Right forelimb (tissue), 1 donor: ENCODE measurements at regions not wholly inside any gene's neighbourhood (a gene's known extent, or its start where the extent isn't known, plus 50 kb on each side); places are given as distances from the start of the nearest gene placed in this dataset.

Experiments used
- DNase-seq: peaks from one replicate; pipeline ENCODE4 v3.0.0-alpha.2; 2018

DNA sequence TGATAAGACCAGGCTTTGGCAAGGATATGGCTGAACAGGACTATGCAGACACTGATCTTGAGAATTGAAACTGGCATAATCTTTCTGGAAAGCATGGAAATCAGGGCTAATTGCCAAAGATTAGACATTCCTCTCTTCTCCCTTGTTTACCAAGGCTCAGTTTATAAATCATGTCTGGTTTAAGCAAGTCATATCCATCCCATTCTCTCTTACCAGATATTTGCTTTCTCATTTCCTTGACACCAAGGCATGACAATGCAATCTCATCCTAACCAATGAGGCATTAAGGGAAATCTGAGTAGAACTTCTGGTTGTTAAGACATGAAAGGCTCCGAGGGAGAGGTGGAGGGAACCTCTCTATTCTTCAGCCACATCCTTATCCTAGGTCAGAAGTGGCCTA, 110.3 kb upstream of the CEP85L start:
- DNase-seq: no peak

DNA sequence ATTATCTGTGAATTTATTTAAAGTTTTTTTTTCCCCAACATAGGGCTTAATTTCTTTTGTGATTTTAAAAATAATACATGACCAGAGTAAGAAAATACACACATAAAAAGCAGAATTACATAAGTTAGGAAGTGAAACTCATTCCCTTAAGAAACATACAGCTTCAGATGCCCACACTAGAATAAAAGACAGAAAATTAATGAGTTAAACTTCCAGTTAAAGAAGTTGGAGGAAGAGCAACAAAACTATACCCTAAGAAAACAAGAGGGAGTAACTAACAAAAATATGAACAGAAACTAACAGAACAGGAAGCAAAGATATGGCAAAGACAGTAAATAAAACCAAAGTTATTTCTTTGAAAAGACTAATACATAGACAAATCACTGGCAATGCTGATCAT, 107.6 kb upstream of the CEP85L start:
- DNase-seq: no peak

DNA sequence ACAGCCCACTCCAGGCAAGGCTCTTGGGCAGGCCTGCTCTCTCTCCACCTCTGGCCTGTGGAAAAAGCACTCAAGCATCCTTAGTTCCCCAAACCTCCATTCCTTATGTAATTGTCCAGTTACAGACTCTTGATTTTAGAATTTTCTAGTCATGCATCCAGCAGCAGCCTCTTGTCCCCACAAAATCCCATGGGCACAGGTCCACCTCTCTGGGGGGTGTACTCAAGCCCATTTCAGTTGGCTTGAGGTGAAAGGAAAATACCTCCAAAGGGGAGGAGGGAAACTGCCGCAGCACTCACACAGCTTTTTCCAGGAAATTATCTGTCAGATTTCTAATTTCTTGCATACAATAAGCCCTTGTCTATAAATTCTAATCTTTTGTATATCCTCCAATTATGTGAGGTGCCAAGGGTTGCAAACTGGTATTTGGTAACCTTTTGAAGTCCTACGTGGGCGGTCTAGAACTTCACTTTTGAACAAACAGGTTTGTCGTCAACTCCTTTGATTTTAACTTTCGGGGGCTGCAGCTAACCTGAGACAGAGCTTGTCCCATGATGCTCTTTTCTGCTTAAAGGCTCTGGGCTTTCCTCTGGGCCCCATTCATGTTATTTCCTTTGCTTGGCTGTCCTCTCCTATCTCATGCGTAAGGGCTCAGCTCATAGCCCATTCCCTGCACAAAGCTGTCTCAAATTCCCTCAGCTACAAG, 104.7 kb upstream of the CEP85L start:
- DNase-seq: no peak

DNA sequence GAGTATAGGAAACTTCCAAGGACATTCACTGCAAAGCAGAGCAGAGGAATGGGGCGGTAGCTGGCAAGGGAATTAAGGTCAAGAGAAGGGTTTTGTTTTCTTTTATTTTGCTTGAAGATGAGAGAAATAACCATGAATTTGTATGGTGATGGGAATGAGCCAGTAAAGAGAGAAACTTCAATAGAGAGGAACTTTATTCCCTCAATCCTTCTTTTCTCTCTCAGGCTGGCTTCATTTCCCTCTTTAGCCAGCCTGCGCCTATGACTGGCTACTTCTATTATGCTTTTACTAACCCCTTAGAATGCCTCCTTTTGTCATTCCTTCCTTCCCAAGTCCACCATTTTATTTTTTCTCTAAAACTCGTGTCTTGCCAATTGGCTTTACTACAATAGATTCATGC, 101.4 kb upstream of the CEP85L start:
- DNase-seq: no peak

DNA sequence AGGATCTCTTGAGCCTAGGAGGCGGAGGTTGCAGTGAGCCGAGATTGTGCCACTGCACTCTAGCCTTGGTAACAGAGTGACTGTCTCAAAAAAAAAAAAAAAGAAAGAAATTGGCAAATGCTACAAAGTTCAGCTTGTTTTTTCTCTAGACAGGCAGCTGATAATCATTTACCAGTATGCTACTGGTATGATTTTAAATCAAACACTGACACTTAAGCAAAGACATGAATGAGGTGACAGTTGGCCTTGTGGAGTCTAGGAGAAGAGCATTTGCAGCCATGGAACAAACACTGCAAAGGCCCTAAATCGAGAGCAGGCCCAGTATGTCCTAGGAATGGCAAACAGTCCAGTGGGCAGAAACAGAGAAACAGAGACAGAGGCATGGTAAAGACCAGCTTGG, 99.7 kb upstream of the CEP85L start:
- DNase-seq: no peak

DNA sequence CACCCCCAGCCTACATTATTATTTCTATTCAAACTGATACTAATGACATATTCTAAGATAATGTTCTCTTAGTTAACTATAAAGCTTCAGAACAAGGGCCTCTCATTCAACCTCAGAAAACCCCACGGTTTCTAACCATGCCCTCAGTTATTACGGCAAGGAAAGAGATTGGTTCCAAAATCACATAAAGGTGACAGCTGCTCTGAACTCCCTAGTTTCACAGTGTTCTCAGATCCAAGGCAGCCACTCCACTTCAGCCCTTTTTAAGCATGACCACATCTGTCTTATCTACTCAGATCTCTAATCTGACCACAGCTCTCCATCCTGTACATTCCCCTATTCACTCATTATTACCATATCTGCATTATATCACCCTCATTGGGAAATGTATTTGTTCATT, 98.8 kb upstream of the CEP85L start:
- no peak for DNase-seq

DNA sequence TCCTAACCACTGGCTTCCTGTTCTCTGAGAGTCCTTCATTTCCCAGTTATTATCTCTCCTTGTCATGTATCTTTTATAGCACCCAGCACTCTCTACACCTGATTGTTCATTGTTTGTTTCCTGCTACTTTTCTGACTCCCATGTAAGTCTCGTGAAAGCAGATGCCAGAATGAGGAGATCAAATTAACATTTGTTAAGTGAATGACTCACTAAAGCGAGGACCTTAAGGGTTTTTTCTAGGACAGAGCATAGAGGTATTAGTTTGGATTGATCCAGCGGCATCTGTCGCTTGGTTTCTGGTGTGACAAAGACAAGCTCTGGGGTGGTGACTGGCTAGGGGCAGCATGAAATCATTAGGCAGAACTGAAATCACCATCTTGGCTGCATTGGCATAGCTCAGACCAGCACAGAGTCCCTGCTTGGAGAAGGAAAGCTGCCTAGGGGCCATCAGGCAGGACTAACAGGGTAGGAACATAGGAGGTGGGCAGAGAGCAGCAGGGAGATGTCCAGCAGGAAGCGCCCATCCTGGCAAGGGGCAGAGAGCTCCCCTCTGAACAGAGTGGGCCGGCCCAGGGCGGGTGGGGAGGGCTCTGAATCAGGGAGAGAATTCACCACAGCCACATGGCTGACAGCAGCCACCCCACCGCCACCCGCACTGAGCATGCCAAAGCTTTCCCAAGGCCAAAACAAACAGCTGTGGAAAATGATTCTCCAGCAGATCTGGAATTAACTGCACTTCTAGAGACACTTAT, 97.1 kb upstream of the CEP85L start:
- peak; percentile 81 for DNase-seq

DNA sequence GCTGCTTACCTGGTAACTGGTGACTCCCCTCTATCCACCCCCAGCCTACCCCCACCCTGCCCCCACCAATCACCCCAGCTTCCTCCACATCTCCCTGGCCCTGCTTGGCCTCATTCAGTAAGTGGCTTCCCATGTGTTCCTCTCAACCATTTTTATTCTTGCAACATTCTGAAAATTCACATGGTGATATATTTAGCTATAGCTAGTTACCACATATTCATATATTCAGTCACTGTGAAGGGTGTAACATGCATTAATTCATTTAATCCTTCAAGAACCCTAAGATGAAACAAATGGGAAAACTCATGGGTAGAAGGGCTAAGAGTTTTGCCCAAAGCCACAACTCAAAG, 95.4 kb upstream of the CEP85L start:
- DNase-seq: no peak

DNA sequence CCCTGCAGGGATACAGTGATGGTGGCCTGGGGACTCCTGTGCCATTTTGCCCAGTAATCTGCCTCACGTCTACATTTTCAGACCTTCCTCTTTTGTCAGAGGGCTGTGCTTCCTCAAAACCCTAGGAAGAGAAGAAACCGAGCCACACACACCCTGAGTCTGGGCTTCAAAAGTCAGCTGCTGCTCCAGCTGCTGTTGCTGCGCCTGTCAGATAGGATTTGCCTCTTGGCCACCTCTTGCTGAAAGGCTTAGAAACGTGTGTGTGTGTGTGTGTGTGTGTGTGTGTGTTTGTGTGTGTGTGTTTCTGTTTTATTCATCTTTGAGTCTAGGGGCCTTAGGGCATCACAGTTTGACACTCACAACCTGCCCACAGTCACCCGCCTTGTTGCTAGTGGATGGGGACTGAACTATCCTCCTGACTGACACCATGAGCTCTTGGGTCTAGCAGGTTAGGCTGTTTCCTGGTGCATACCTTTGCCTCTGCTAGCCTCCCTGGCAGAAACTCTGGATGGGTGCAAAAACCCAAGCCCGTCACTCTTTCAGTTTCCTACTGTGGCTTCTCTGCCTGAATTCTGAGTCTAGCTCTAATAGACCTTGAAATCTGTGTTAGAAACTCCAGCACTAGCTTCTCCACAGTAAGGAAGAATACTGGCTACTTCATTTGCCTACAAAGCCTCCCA, 94.9 kb upstream of the CEP85L start:
- peak; percentile 51 for DNase-seq

DNA sequence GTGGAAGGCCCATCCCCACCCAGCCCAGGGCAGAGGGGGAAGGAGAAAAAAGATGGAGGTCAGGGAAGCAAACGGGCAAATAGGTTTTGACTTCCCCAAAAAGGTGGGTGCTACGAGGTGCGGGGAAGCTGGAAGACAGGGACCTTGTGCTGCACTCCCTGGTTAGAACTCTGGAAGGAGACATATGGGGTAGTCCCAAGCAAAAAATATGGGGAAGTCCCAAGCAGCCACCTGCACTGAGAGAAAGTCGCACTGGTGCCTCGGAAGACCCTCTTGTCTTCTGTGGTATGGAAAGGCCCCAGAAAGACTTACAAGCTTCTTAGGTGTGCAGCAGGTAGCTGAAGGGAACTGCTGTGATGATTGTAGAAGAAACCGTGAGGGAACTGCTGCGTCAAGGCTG, 93.8 kb upstream of the CEP85L start:
- DNase-seq: no peak

DNA sequence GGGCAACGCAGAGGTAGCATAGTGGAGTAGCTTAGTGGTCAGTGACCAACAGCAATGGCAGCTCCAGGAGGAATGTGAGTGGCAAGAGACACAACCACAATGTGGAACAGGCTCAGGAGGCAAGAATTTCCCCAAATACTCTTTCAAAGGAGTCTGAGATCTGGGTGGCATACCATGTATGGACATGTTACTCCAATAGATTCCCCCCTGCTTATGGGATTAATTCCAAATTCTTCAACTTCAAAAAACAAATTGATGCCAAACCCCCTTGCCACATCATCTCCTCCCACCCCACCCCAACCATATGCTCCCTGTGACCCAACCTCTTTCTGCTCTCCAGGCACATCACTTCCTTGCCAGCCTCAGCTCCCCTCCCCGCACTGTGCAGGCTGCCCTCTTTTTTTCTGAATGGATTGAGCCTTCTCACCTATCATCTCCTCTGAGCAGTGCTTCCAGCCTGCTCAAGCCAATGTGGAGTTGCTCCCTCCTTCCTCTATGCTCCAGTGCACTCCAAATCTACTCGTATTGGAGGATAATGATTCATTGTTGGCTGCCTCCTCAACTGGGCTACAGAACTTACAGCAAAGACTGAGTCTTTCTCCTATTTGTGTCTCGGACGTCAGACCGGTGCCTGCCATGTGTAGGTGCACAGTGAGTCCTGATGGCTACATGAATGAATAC, 93.0 kb upstream of the CEP85L start:
- DNase-seq: no peak

DNA sequence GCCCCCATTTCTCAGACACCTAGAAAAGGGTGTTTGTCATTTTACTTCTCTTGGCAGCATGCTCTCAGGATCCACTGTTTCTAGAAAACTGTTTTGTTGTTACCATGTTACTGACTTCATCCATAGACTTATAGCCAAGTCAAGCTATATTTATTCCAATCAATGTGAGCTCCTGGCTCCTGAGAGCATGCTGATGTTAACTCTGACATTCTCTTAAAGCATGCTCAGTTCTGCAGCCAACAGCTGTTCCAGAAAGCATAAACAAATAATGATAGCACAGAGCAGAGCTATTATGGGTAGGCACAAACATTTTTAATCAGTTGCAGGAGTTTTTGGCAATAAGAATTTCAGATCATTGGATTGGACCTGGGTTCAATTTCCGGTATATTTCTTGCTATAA, 92.4 kb upstream of the CEP85L start:
- no peak for DNase-seq

DNA sequence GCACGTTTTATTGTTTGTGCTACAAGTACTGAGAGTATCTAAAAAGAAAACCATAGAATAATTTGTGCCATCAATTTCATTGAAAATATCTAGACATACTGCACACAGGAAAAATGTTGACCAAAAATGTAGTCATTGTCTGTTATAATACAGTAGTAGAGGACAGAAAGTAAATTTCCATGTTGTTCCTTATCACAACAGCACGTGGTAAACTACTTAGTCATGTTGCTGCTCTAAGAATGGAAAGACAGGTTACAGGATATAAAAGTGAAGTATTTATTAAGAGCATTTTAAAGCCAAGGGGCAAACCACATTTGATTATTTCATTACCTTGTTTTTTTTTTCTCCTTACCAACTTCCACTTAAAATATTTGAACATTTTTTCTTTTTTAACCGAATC, 89.0 kb upstream of the CEP85L start:
- no peak for DNase-seq

DNA sequence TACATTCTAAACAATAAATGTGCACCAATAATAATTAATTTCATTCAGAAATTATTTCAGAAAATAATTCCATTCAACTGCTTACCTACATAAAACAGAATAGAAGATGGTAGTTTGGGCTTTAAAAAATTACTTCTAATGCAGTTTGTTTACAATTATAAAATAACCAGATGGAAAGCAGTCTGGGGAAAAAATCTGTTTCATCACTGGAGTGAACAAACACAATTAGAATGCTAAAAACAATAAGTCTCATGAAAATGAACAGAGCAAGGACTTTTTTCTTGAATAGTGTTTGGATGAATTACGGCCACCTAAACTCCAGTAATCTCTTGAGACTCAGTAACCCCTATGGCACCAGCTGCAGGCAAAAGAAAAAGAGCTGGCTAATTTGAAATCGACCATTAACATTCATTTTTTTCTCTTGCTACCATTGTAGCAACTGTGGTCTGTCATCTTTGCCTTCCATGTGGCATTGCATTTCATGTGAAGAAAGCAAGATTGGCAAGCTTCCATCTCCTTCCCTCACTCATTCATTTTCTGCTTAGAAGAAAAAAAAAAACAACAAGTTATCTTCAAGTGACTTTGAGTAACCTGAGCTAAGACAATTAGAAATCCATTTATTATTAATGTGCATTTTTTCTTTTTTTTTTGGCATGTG, 88.4 kb upstream of the CEP85L start:
- no peak for DNase-seq

DNA sequence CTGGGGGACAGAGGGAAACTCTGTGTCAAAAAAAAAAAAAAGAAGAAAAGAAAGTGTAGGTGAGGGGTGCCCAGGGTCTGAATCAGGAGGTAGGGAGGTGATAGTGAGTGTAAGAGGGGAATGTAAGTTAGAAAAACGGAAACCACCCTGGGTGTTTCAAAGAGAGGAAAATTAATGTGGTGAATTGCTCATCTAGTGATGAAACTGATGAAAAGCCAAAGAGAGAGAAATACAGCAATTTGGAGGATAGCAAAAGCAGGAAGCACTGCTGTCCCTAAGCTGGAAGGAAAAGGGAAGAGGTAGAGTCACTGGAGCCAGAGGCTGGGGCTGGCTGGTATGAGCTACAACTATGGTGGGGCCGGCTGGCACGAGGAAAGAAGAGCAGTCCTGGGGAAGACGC, 85.0 kb upstream of the CEP85L start:
- DNase-seq: no peak

DNA sequence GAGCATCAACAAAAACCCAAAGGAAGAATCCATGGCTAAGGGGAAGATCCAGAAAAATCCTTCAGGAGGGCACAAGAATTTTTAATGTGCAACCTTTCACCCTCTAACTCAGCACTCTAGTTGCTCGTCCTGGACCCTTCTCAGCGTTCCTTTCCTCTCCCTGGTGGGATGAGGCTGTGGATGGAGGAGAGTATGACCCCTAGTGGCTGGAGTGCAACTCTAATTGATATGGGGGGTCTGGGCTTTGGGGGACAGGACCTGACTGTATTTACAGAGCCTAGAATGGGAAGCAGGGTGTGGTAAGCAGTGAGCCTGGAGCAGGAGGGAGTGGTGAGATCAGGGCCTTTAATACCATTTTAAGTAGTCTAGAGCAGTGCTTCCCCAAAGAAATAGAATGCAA, 83.9 kb upstream of the CEP85L start:
- DNase-seq: no peak

DNA sequence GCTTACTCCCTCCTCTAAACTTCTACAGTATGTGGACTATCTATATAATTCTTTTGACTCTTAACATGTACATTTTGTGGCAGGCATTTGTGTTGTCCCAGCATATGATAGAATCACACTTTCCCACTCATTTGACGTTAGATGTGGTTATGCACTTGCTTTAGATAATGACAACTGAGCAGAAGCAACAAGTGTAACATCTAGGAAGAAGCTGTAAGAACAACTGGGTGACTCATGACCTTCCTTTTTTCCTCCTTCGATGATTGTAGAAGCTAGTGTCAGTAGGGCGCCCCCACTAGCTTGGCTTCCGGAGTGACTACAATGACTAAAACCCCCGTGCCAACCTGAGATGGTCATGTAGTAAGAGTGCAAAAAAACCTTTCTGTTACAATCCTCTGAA, 74.6 kb upstream of the CEP85L start:
- DNase-seq: no peak

DNA sequence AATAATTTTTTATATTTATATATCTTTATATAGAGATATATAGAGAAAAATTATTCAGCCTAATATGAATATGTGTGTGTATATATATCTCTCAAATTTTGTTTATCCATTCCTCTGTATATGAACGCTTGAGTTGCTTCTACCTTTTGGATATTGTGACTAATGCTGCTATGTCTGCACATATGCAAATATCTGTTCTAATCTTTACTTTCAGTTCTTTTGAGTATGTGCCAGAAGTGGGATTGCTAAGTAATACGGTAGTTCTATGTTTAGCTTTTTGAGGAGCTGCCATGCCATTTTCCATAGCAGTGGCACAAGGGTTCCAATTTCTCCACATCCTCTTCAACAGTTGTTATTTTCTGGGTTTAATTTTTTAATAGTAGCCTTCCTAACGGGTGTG, 72.8 kb upstream of the CEP85L start:
- DNase-seq: no peak

DNA sequence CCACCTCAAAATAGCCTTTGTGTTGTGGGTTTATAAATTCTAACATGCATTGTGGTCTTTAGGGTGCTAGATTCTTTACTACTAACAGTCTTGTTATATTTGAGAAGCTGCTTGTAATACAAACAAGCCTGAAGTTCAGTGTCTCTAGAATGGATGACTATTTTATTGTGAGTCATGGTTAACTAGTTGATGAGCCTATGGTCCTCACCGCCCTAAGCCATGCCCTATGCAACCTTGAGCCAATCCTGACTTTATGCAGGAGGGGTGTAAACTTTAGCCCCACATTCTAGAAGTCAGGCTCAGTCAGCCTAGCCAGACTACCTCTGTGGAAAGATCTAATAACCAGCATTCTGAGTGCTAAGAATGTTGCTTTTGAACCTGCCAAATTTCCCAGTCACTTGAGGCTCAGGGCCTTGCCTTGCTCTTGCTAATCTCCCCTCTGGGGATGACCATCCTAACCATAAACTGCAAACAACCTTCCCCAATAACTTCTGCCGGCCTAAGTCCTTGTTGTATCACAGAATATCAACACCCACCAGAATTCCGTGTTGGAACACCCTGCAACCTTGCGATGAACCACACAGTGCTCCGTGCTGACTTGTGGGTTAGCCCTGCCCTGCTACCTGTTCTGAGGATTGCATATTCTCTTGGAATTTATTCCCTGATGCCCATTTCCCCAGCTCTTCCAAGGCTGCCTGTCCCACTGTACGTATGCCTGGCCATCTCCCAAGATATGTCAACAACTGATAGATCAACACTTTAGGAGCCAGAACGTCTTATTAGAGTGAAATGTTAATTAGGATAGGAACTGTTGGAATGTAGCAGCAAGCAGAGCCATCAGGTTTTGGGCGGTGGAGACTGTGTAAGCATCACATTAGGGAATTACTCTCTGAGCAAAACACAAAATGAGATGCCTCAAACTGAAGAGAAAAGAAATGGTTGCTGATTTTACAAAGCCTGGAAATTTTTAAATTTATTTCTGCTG, 71.7 kb upstream of the CEP85L start:
- no peak for DNase-seq

DNA sequence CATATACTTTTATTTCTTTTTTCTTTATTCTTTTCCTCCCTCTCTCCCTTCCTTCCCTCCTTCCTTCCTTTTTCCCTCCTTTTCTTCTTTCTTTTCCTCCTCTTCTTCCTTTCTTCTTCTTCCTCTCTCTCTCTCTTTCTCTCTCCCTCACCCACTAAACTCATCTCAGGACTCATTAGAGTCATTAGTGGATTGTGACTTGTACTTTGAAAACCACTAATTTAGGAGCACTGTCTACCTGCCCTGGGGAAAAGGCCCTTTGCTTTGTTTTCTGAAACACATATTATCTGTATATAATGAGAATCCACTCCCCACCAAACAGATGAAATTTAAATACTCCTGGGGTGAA, 68.7 kb upstream of the CEP85L start:
- no peak for DNase-seq

DNA sequence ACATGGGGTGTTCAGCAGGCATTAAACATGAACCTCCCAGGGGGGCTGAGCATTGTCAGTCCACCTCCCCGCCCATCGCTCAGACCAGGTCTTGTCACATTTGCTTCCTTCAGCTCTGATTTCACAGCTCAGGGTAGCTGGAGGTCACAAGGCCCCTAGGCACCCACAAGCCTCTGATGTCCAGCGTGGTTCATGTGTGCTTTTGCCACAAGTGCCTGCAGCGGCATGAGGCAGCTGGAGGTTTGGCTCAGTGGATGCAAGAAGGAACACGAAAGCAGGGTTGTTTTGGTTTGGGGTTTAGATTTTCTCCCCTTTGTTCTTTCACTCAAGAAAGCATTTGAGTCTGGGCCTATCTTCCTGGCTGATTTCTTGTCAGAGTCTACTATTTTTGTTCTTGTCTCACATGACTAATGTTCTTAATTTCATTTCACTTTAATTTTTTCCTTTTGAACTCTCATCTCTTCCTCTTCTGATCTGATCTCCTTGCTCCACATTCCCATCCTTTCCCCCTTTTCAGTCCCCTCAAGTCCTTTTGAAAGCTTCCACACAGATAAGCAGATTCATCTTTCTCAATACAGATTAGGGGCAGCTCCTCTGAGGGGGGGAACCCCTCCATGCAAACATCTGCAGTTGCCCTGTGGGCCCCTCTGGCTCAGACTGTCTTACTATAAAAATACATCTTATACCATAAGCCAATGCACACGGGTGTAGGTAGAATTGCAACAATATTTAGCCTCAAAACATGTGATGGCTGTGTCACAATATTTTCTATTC, 68.1 kb upstream of the CEP85L start:
- no peak for DNase-seq
